Activated CD8-positive, alpha-beta T cell treated with anti-CD3 and anti-CD28 coated beads, Interleukin-2, amount 10 ng/mL, durations not matched to agents 7 days and 5 days (primary cell): ENCODE measurements at regions not wholly inside any gene's neighbourhood (a gene's known extent, or its start where the extent isn't known, plus 50 kb on each side); places are given as distances from the start of the nearest gene placed in this dataset.

ENCODE experiments used
- ATAC-seq: fragments of 150-1000 bp; cut with Tn5 transposase; one replicate; pipeline ENCODE4 v1.10.0; 2021; ENCODE audit warnings: moderate library complexity
- CTCF ChIA-PET: fragments of 350-600 bp; sonication (Branson Sonifier 250); formaldehyde crosslinking; loops from one replicate; lab custom pipeline; 2021; ENCODE audit warnings: antibody characterized with exemption; lab: Charles Lee
- POLR2A ChIA-PET: fragments of 350-600 bp; sonication (Branson Sonifier 250); formaldehyde crosslinking; loops from one replicate; lab custom pipeline; 2021; ENCODE audit warnings: antibody characterized with exemption; lab: Charles Lee
- DNase-seq: peaks from one replicate; pipeline ENCODE4 v3.0.0-alpha.2; 2020
- H3K27ac Mint-ChIP-seq: one replicate; pipeline ENCODE4 v1.8.0; 2021; ENCODE audit warnings: mild to moderate bottlenecking, mixed read lengths
- H3K27me3 Mint-ChIP-seq: one replicate; pipeline ENCODE4 v1.8.0; 2021; ENCODE audit warnings: low read depth, mixed read lengths
- H3K36me3 Mint-ChIP-seq: one replicate; pipeline ENCODE4 v1.8.0; 2021; ENCODE audit warnings: low read depth, mixed read lengths
- H3K4me1 Mint-ChIP-seq: one replicate; pipeline ENCODE4 v1.8.0; 2021; ENCODE audit warnings: low read depth, mixed read lengths
- H3K4me3 Mint-ChIP-seq: one replicate; pipeline ENCODE4 v1.8.0; 2021; ENCODE audit warnings: mild to moderate bottlenecking, mixed read lengths
- H3K9me3 Mint-ChIP-seq: one replicate; pipeline ENCODE4 v1.8.0; 2022; ENCODE audit warnings: mixed read lengths; ENCODE audit not compliant: insufficient read depth

GRCh38 chr4:35966566-35966965 is 277.7 kb downstream of the ARAP2 start:
- ATAC-seq (no peak), DNase-seq (no peak)
- H3K36me3 Mint-ChIP-seq, result no peaks in the 10 kb centered on the region
- no peaks in the 10 kb centered on the region for H3K4me1 Mint-ChIP-seq
- CTCF ChIA-PET, result no interaction called here
- no peaks in the 10 kb centered on the region for H3K9me3 Mint-ChIP-seq
- H3K27ac Mint-ChIP-seq, result no peak overlapping the region
- no peaks in the 10 kb centered on the region for H3K27me3 Mint-ChIP-seq
- POLR2A ChIA-PET, result no interaction called here
- no peak overlapping the region for H3K4me3 Mint-ChIP-seq

- Mint-ChIP-seq H3K36me3 (no peaks in the 10 kb centered on the region), H3K4me1 (no peaks in the 10 kb centered on the region), H3K27ac (no peak overlapping the region), H3K9me3 (no peaks in the 10 kb centered on the region), H3K27me3 (peaks cover 2% of the 10 kb centered on the region), H3K4me3 (no peak overlapping the region)
- no peak for ATAC-seq
- ChIA-PET POLR2A (no interaction called here), CTCF (no interaction called here)
- no peak for DNase-seq
Measured at GRCh38 chr4:35970366-35970960, 273.9 kb downstream of the ARAP2 start.

GRCh38 chr4:35972814-35973213 is 271.5 kb downstream of the ARAP2 start:
- Mint-ChIP-seq H3K9me3 (no peaks in the 10 kb centered on the region), H3K27ac (no peak overlapping the region), H3K4me3 (no peak overlapping the region), H3K4me1 (peaks cover 6% of the 10 kb centered on the region), H3K27me3 (peaks cover 2% of the 10 kb centered on the region), H3K36me3 (no peaks in the 10 kb centered on the region)
- ChIA-PET CTCF (no interaction called here), POLR2A (no interaction called here)
- DNase-seq (no peak), ATAC-seq (no peak)

DNA sequence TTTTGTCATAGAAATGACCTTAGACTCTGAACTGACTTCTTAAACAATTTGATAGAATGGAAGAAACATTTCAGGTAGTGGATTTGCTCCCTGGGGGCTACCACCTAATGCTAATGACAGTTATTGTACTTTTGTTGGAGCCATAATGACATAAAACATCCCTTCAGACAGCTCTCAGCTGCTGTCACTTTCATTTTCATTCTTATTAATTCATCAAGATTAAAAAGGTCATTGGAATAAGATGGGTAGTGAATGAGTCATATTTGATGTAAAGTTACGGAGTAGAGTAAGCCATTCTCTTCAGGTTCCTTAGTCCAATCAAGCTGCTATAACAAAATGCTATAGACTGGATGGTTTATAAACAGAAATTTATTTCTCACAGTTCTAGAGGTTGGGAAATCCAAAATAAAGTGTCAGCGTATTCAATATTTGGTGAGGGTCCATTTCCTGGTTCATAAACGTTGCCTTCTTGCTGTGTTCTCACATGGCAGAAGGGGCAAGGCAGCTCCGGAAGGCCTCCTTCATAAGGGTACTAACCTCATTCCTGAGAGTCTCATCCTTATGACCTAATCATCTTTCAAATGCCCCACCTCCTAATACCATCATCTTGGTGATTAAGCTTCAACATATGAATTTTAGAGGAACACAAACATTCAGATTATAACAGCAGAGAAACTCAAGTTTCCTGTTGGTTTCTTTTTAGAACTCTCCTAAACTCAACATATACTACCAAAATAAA is 268.5 kb downstream of the ARAP2 start:
- no peak overlapping the region for H3K27ac Mint-ChIP-seq
- ChIA-PET CTCF (no interaction called here), POLR2A (no interaction called here)
- H3K9me3 Mint-ChIP-seq, result no peaks in the 10 kb centered on the region
- no peaks in the 10 kb centered on the region for H3K36me3 Mint-ChIP-seq
- no peak for DNase-seq
- H3K27me3 Mint-ChIP-seq, result peaks cover 2% of the 10 kb centered on the region
- ATAC-seq, result no peak
- H3K4me1 Mint-ChIP-seq, result peaks cover 6% of the 10 kb centered on the region
- H3K4me3 Mint-ChIP-seq, result no peak overlapping the region

GRCh38 chr4:35978551-35978950 is 265.8 kb downstream of the ARAP2 start:
- DNase-seq, result no peak
- H3K4me3 Mint-ChIP-seq, result no peak overlapping the region
- H3K27me3 Mint-ChIP-seq, result peaks cover 2% of the 10 kb centered on the region
- H3K36me3 Mint-ChIP-seq, result no peaks in the 10 kb centered on the region
- H3K27ac Mint-ChIP-seq, result no peak overlapping the region
- ATAC-seq, result no peak
- H3K9me3 Mint-ChIP-seq, result no peaks in the 10 kb centered on the region
- H3K4me1 Mint-ChIP-seq, result peaks cover 6% of the 10 kb centered on the region
- CTCF ChIA-PET, result no interaction called here
- POLR2A ChIA-PET, result no interaction called here

DNA sequence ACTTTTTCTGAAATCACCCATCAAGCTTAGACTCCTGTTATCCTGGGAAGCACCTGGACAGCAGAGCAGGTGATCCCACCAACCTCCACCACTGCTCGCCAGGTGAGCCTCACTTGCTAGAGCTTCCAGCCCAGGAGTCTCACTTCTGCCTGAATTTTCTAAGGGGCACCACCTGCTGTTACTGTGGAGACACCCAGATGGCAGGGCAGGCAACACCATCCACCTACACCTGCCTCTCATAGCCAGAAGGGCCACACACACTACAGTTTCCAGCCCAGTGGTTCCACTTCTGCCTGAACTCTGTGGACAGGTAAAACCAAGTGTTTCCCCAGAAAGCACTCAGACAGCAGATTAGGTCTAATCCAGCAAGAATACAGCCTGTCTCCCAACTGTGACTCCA is 262.0 kb downstream of the ARAP2 start:
- ATAC-seq, result no peak
- Mint-ChIP-seq H3K36me3 (no peaks in the 10 kb centered on the region), H3K9me3 (no peaks in the 10 kb centered on the region), H3K4me1 (no peaks in the 10 kb centered on the region), H3K27ac (no peak overlapping the region), H3K27me3 (peaks cover 2% of the 10 kb centered on the region), H3K4me3 (no peak overlapping the region)
- POLR2A ChIA-PET, result no interaction called here
- DNase-seq, result no peak
- CTCF ChIA-PET, result no interaction called here

DNA sequence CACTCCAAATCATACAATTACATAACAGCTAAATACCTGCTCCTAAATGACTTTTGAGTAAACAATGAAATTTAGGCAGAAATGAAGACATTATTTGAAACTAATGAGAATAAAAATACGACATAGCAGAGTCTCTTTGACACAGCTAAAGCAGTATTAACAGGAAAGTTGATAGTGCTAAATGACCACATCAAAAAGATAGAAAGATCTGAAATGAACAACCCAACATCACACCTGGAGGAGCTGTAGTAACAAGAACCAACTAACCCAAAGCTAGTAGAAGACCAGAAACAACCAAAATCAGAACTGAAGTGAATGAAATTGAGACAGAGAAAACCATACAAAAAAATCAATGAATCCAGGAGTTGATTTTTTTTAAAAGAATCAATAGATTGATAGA is 257.8 kb downstream of the ARAP2 start:
- no peak for ATAC-seq
- no peaks in the 10 kb centered on the region for H3K9me3 Mint-ChIP-seq
- POLR2A ChIA-PET, result no interaction called here
- DNase-seq, result no peak
- CTCF ChIA-PET, result no interaction called here
- H3K36me3 Mint-ChIP-seq, result no peaks in the 10 kb centered on the region
- no peak overlapping the region for H3K27ac Mint-ChIP-seq
- no peaks in the 10 kb centered on the region for H3K4me1 Mint-ChIP-seq
- peaks cover 2% of the 10 kb centered on the region for H3K27me3 Mint-ChIP-seq
- no peak overlapping the region for H3K4me3 Mint-ChIP-seq

DNA sequence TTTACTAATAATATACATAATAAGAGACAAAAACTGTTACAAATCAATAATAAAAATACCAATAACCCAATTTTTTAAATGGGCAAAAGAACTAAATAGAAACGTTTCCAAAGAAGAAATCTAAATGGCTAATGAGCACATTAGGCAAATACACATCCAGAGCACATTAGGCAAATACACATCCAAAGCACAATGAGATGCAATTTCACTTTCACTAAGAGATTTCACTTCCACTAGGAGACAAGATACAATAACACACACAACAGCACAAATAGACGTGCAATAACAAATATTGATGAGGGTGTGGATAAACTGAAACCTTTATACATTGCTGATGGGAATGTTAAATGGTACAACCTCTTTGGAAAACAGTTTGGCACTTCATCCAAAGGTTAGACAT is 250.7 kb downstream of the ARAP2 start:
- H3K9me3 Mint-ChIP-seq, result no peaks in the 10 kb centered on the region
- ChIA-PET POLR2A (no interaction called here), CTCF (no interaction called here)
- no peak overlapping the region for H3K4me3 Mint-ChIP-seq
- H3K27me3 Mint-ChIP-seq, result no peaks in the 10 kb centered on the region
- DNase-seq (no peak), ATAC-seq (no peak)
- no peaks in the 10 kb centered on the region for H3K4me1 Mint-ChIP-seq
- no peak overlapping the region for H3K27ac Mint-ChIP-seq
- no peaks in the 10 kb centered on the region for H3K36me3 Mint-ChIP-seq

DNA sequence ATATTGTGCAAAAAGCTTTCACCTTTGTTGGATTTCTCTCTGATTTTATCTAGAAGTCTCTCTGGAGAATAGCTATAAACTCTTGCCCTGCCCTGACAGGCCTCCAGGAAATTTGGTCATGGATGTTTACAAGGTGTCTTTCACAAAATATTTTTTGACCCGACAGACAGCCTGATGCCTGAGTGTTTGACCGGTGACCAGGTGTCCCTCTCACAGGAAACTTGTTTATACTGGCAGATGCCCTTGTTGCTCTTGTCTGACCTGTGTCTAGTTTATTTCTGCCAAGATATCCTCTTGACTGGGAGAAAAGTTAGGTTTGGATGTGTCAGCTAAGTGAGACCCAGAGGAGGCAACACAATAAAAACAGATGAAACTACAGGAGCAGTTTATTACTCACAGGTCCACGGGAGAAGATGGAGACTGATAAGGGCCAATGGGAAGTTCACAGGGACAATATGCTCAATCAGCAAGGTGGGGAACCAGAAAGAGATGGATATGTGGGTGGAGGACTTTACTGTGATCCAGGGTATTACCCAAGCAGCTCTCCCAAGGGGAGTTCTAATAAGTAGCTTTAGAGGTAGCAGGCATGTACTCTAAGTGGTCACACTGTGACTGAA is 243.3 kb downstream of the ARAP2 start:
- ChIA-PET CTCF (no interaction called here), POLR2A (no interaction called here)
- Mint-ChIP-seq H3K9me3 (no peaks in the 10 kb centered on the region), H3K27ac (no peak overlapping the region), H3K36me3 (no peaks in the 10 kb centered on the region), H3K4me1 (no peaks in the 10 kb centered on the region), H3K4me3 (no peak overlapping the region), H3K27me3 (no peaks in the 10 kb centered on the region)
- ATAC-seq, result no peak
- no peak for DNase-seq

DNA sequence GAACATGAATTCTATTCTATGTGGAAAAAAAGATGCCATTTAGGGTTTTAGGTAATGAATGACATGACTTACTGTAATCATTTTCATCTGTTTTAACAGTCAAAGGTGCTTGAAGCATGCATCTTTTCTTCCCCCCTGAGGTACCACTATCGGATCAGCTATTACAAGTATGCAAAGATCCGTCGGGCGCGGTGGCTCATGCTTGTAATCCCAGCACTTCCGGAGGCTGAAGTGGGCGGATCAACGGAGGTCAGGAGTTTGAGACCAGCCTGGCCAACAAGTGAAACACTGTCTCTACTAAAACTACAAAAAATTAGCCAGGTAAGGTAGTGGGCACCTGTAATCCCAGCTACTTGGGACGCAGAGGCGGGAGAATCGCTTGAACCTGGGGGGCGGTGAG is 241.3 kb downstream of the ARAP2 start:
- no peak for DNase-seq
- Mint-ChIP-seq H3K4me3 (no peak overlapping the region), H3K9me3 (no peaks in the 10 kb centered on the region), H3K4me1 (no peaks in the 10 kb centered on the region), H3K27ac (no peak overlapping the region), H3K36me3 (no peaks in the 10 kb centered on the region), H3K27me3 (no peaks in the 10 kb centered on the region)
- no peak for ATAC-seq
- POLR2A ChIA-PET, result no interaction called here
- CTCF ChIA-PET, result no interaction called here

DNA sequence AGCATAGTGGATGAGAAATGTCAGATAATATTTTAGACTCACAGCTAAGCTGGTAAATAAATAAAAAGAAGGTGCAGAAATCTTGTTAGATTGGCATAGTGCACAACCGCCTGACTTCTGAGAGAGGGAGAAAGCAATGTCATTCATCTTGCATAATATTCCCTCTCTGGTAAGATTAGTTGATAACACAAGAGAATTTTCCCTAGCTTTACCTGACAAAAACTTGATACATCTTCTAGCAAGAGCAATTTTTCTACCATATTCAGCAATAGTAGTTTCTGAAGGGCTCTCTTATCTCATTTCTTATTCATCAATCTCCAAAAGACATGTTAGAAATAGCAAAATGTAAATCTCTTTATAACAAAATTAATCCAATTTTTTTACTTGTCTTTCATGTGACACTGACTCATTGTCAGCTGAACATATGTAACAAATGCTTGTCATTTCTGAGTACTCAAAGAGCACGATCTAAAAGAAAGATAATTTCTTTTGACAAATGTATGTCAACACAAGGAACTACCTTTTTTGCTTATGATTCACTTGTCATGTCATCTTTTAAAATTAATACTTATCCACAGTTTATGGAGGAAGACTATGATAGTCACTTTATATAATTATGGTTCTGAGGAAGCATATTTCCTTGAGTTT is 240.0 kb downstream of the ARAP2 start:
- ATAC-seq (no peak), DNase-seq (no peak)
- Mint-ChIP-seq H3K27me3 (no peaks in the 10 kb centered on the region), H3K4me3 (no peak overlapping the region), H3K36me3 (no peaks in the 10 kb centered on the region), H3K9me3 (no peaks in the 10 kb centered on the region), H3K27ac (no peak overlapping the region), H3K4me1 (no peaks in the 10 kb centered on the region)
- ChIA-PET POLR2A (no interaction called here), CTCF (no interaction called here)

DNA sequence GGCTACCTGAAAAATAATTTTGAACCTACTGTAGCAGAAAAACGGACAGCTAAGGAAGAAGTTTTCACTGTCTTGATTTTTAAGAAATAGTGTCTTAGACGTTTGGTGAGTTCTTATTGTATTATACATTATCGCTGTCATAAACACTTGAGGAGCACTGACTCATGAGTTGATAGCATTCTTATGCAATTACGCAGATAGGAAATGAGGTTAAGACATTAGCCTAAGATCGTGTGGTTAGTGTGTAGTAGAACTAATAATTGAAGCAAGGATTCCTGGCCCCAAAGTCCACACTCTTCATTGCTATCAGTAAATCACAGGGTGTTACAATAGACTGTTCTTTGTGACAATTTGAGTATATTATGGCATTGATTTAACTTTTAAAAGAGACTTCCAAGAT is 238.1 kb downstream of the ARAP2 start:
- no peak overlapping the region for H3K27ac Mint-ChIP-seq
- no peak for ATAC-seq
- no peaks in the 10 kb centered on the region for H3K4me1 Mint-ChIP-seq
- POLR2A ChIA-PET, result no interaction called here
- no peaks in the 10 kb centered on the region for H3K36me3 Mint-ChIP-seq
- DNase-seq, result no peak
- no peak overlapping the region for H3K4me3 Mint-ChIP-seq
- H3K9me3 Mint-ChIP-seq, result no peaks in the 10 kb centered on the region
- no peaks in the 10 kb centered on the region for H3K27me3 Mint-ChIP-seq
- CTCF ChIA-PET, result no interaction called here
